Endothelial cell of umbilical vein (primary cell): ENCODE measurements at regions not wholly inside any gene's neighbourhood (a gene's known extent, or its start where the extent isn't known, plus 50 kb on each side); places are given as distances from the start of the nearest gene placed in this dataset.

Source experiments
- CTCF ChIP-seq, 2 donors: IDR thresholded peaks; 1 replicate in 1 of 2; 2 replicates in 1 of 2; pipeline ENCODE4 v1.5.1; 2011; ENCODE audit warnings: low read length in 2 of 2, mild to moderate bottlenecking in 2 of 2, moderate library complexity in 2 of 2, control low read depth in 1 of 2, inconsistent platforms in 1 of 2, low read depth in 1 of 2; ENCODE audit not compliant: insufficient read depth in 1 of 2; ENCODE audit errors: extremely low read depth in 1 of 2
- EZH2 ChIP-seq: IDR thresholded peaks from 2 replicates; pipeline ENCODE4 v1.6.1; 2012; ENCODE audit warnings: borderline replicate concordance, low read depth, mild to moderate bottlenecking, moderate library complexity, low read length, inconsistent platforms; ENCODE audit not compliant: severe bottlenecking
- FOS ChIP-seq: IDR thresholded peaks from 2 replicates; pipeline ENCODE4 v1.6.1; 2011; ENCODE audit warnings: mild to moderate bottlenecking, low read length, moderate library complexity, borderline replicate concordance; ENCODE audit not compliant: insufficient read depth
- JUN ChIP-seq: IDR thresholded peaks from 2 replicates; pipeline ENCODE4 v1.6.1; 2011; ENCODE audit warnings: borderline replicate concordance, low read depth; ENCODE audit not compliant: insufficient read length, insufficient read depth
- MAX ChIP-seq: IDR thresholded peaks from 2 replicates; pipeline ENCODE4 v1.6.1; 2011; ENCODE audit not compliant: insufficient read depth, insufficient read length
- MYC ChIP-seq: IDR thresholded peaks from one replicate; pipeline ENCODE4 v1.6.1; 2011; ENCODE audit warnings: mild to moderate bottlenecking, low read depth, low read length
- POLR2A ChIP-seq: IDR thresholded peaks from 2 replicates; pipeline ENCODE4 v1.6.1; 2012; ENCODE audit warnings: low read depth, mild to moderate bottlenecking, control low read depth, low read length
- POLR2AphosphoS5 ChIP-seq: IDR thresholded peaks from 2 replicates; pipeline ENCODE4 v1.6.1; 2012; ENCODE audit warnings: low read depth, mild to moderate bottlenecking, control low read depth, low read length, moderate library complexity; ENCODE audit not compliant: insufficient read depth

GRCh38 chr4:53921856-53922255 is 142.5 kb downstream of the CHIC2 start:
- TF ChIP-seq EZH2, result no peak
- no peak for TF ChIP-seq CTCF (IDR thresholded peaks at IDR 0.05; ENCODE audit: extremely low read depth in 1 of 2, insufficient read depth in 1 of 2, low read depth in 1 of 2, low read length in 2 of 2)
- TF ChIP-seq MAX, result no peak
- TF ChIP-seq POLR2AphosphoS5, result no peak
- TF ChIP-seq JUN, result no peak
- no peak for TF ChIP-seq POLR2A
- TF ChIP-seq FOS, result no peak
- TF ChIP-seq MYC, result no peak
